HG03060 (cell line): ENCODE measurements at regions not wholly inside any gene's neighbourhood (a gene's known extent, or its start where the extent isn't known, plus 50 kb on each side); places are given as distances from the start of the nearest gene placed in this dataset.
"Not testable (repeated sequence)": the region's sequence is repeated elsewhere in the genome, so short reads cannot be mapped to it uniquely, and the experiment has no call there.

Experiments
- ATAC-seq: cut with Tn5 transposase; IDR thresholded peaks from one replicate; pipeline ENCODE4 v1.9.1; 2021; ENCODE audit warnings: low read depth, moderate number of reproducible peaks; ENCODE audit not compliant: unreplicated experiment

- no peak for ATAC-seq
These were observed 1891.6 kb upstream of the PCDH20 start for GRCh38 chr13:63307228-63307627.

- no peak for ATAC-seq
These were observed 1890.0 kb upstream of the PCDH20 start for GRCh38 chr13:63305641-63306133.

GRCh38 chr13:63304497-63304896 is 1888.8 kb upstream of the PCDH20 start:
- ATAC-seq, result no peak

GRCh38 chr13:63299866-63300394 is 1884.3 kb upstream of the PCDH20 start:
- ATAC-seq, result no peak

- ATAC-seq, result no peak
These were observed 1881.5 kb upstream of the PCDH20 start for GRCh38 chr13:63297163-63297562.

- ATAC-seq, result no peak
These were observed 1876.1 kb upstream of the PCDH20 start for GRCh38 chr13:63291701-63292100.

- ATAC-seq, result no peak
These were observed 1872.9 kb upstream of the PCDH20 start for GRCh38 chr13:63288576-63288975.

- ATAC-seq, result no peak
These were observed 1872.3 kb upstream of the PCDH20 start for GRCh38 chr13:63287926-63288325.

- no peak for ATAC-seq
These were observed 1869.8 kb upstream of the PCDH20 start for GRCh38 chr13:63285426-63285825.

- ATAC-seq, result no peak
These were observed 1863.5 kb upstream of the PCDH20 start for GRCh38 chr13:63279136-63279535.

- ATAC-seq, result no peak
These were observed 1859.1 kb upstream of the PCDH20 start for GRCh38 chr13:63274772-63275171.

GRCh38 chr13:63249411-63250187 is 1834.0 kb upstream of the PCDH20 start:
- no peak for ATAC-seq

GRCh38 chr13:63236667-63237396 is 1821.2 kb upstream of the PCDH20 start:
- ATAC-seq, result not testable (repeated sequence)

- ATAC-seq, result not testable (repeated sequence)
These were observed 1802.9 kb upstream of the PCDH20 start for GRCh38 chr13:63218596-63218995.

GRCh38 chr13:63209330-63210017 is 1793.8 kb upstream of the PCDH20 start:
- ATAC-seq, result no peak

GRCh38 chr13:63208826-63209225 is 1793.2 kb upstream of the PCDH20 start:
- no peak for ATAC-seq

GRCh38 chr13:63206461-63206860 is 1790.8 kb upstream of the PCDH20 start:
- ATAC-seq, result no peak

GRCh38 chr13:63201493-63201892 is 1785.8 kb upstream of the PCDH20 start:
- no peak for ATAC-seq

GRCh38 chr13:63199508-63199907 is 1783.9 kb upstream of the PCDH20 start:
- no peak for ATAC-seq

GRCh38 chr13:63198071-63198470 is 1782.4 kb upstream of the PCDH20 start:
- no peak for ATAC-seq

GRCh38 chr13:63195726-63196125 is 1780.1 kb upstream of the PCDH20 start:
- ATAC-seq, result no peak
